HCT116 (cell line): ENCODE measurements at regions not wholly inside any gene's neighbourhood (a gene's known extent, or its start where the extent isn't known, plus 50 kb on each side); places are given as distances from the start of the nearest gene placed in this dataset.

Source experiments
- ATAC-seq: fragments of 200-7000 bp; cut with Tn5 transposase; 2 replicates; pipeline ENCODE4 v1.9.1; 2020; ENCODE audit warnings: mild to moderate bottlenecking, moderate library complexity
- BruUV-seq: library from RNA; stranded (reverse); fragments of 400-500 nt; replicated peaks from 2 replicates; lab custom pipeline; 2021; lab: Mats Ljungman, UMichigan
- CTCF ChIA-PET: fragments of 300-600 bp; sonication (Branson Sonifier 250); formaldehyde crosslinking; loops from one replicate; lab custom pipeline; 2021; ENCODE audit warnings: antibody characterized with exemption; lab: Charles Lee
- POLR2A ChIA-PET: fragments of 300-600, 350-600 bp; sonication (Branson Sonifier 250); formaldehyde crosslinking; loops from one replicate; lab custom pipeline; 2021; ENCODE audit warnings: antibody characterized with exemption; lab: Charles Lee
- RAD21 ChIA-PET, 2 experiments: fragments of 300-600 bp; sonication (Branson Sonifier 250); formaldehyde crosslinking; loops; one replicate each; lab custom pipeline; 2023; ENCODE audit warnings: low total read pairs in 2 of 2; ENCODE audit not compliant: uncharacterized antibody in 2 of 2, unreplicated experiment in 2 of 2, low non-redundant PET in 1 of 2; lab: Charles Lee
- DNase-seq: peaks from one replicate; pipeline ENCODE4 v3.0.0-alpha.2; 2010; ENCODE audit warnings: low read depth, low spot score
- H2AFZ ChIP-seq: fragments of 200-600 bp; shearing (Covaris generic), sonication (generic); 2 replicates; pipeline ENCODE4 v1.6.1; 2017; ENCODE audit warnings: low read depth, mixed run types, mixed read lengths, antibody characterized with exemption, low read length; ENCODE audit not compliant: poor library complexity, severe bottlenecking
- H3K27ac ChIP-seq: 2 replicates; pipeline ENCODE4 v1.5.1; 2012; ENCODE audit warnings: low read depth, low read length
- H3K27me3 ChIP-seq: fragments of 200-600 bp; sonication (generic); 2 replicates; pipeline ENCODE4 v1.6.1; 2016; ENCODE audit warnings: mixed run types, low read length, mixed read lengths; ENCODE audit not compliant: insufficient read depth
- H3K36me3 ChIP-seq, 2 experiments: fragments of 200-500 bp in 1 of 2; fragments of 200-600 bp in 1 of 2; sonication (Bioruptor generic) in 1 of 2; sonication (generic) in 1 of 2; 2 replicates each; pipeline versions ENCODE4 v1.5.1 to v1.6.1; 2014 to 2016; ENCODE audit warnings: low read length in 2 of 2, inconsistent platforms in 1 of 2, mixed read lengths in 1 of 2, mixed run types in 1 of 2; ENCODE audit not compliant: insufficient read depth in 2 of 2, control insufficient read depth in 1 of 2
- H3K4me1 ChIP-seq, 2 experiments: fragments of 200-600 bp in 1 of 2; sonication (generic) in 1 of 2; 2 replicates each; pipeline versions ENCODE4 v1.5.1 to v1.6.1; 2012 to 2017; ENCODE audit warnings: low read length in 2 of 2, inconsistent platforms in 1 of 2, mild to moderate bottlenecking in 1 of 2, mixed read lengths in 1 of 2, mixed run types in 1 of 2, moderate library complexity in 1 of 2; ENCODE audit not compliant: insufficient read depth in 2 of 2, control insufficient read depth in 1 of 2
- H3K4me2 ChIP-seq: fragments of 200-600 bp; sonication (generic); 2 replicates; pipeline ENCODE4 v1.6.1; 2017; ENCODE audit warnings: mixed run types, low read length, mixed read lengths
- H3K4me3 ChIP-seq, 2 experiments: fragments of 200-600 bp in 1 of 2; sonication (generic) in 1 of 2; replicated peaks in 1 of 2; 2 replicates each; pipeline ENCODE4 v1.5.1; 2011 to 2016; ENCODE audit warnings: low read length in 2 of 2, control low read depth in 1 of 2, low read depth in 1 of 2, mild to moderate bottlenecking in 1 of 2, mixed read lengths in 1 of 2, mixed run types in 1 of 2
- H3K79me2 ChIP-seq: fragments of 200-600 bp; sonication (generic); 2 replicates; pipeline ENCODE4 v1.6.1; 2017; ENCODE audit warnings: mild to moderate bottlenecking, mixed run types, low read length, moderate library complexity, mixed read lengths; ENCODE audit not compliant: insufficient read depth
- H3K9ac ChIP-seq: fragments of 200-600 bp; sonication (generic); 2 replicates; pipeline ENCODE4 v1.6.1; 2016; ENCODE audit warnings: low read length, mixed read lengths
- H3K9me2 ChIP-seq: fragments of 200-600 bp; sonication (generic), shearing (Covaris generic); 2 replicates; pipeline ENCODE4 v1.6.1; 2017; ENCODE audit warnings: mixed run types, mild to moderate bottlenecking, moderate library complexity; ENCODE audit not compliant: insufficient read depth
- H3K9me3 ChIP-seq, 2 experiments: fragments of 200-500 bp in 1 of 2; fragments of 200-600 bp in 1 of 2; sonication (Bioruptor generic) in 1 of 2; sonication (generic) in 1 of 2; 2 replicates each; pipeline ENCODE4 v1.6.1; 2014 to 2017; ENCODE audit warnings: low read length in 2 of 2, mixed read lengths in 2 of 2, inconsistent platforms in 1 of 2, low read depth in 1 of 2, mild to moderate bottlenecking in 1 of 2, mixed run types in 1 of 2, moderate library complexity in 1 of 2; ENCODE audit not compliant: control insufficient read depth in 1 of 2, insufficient read depth in 1 of 2
- H4K20me1 ChIP-seq: fragments of 200-600 bp; sonication (generic), shearing (Covaris generic); 2 replicates; pipeline ENCODE4 v1.6.1; 2017; ENCODE audit warnings: mixed run types, mild to moderate bottlenecking, moderate library complexity; ENCODE audit not compliant: insufficient read depth
- EGR1 ChIP-seq: IDR thresholded peaks from 2 replicates; pipeline ENCODE4 v1.6.1; 2012; ENCODE audit warnings: low read depth
- ELF1 ChIP-seq: IDR thresholded peaks from 2 replicates; pipeline ENCODE4 v1.6.1; 2012; ENCODE audit warnings: low read depth, borderline replicate concordance
- EZH2 ChIP-seq: fragments of 200-600 bp; sonication (generic); IDR thresholded peaks from 2 replicates; pipeline ENCODE4 v1.6.1; 2017; ENCODE audit warnings: antibody characterized with exemption, mixed run types
- JUND ChIP-seq: IDR thresholded peaks from 2 replicates; pipeline ENCODE4 v1.6.1; 2012
- POLR2A ChIP-seq: IDR thresholded peaks from 2 replicates; pipeline ENCODE4 v1.7.0; 2011; ENCODE audit warnings: borderline replicate concordance; ENCODE audit not compliant: insufficient read depth, insufficient read length; ENCODE audit errors: extremely low read depth
- POLR2AphosphoS5 ChIP-seq: IDR thresholded peaks from 2 replicates; pipeline ENCODE4 v1.6.1; 2011; ENCODE audit warnings: mild to moderate bottlenecking, low read depth, low read length, moderate library complexity
- RAD21 ChIP-seq: IDR thresholded peaks from 2 replicates; pipeline ENCODE4 v1.6.1; 2012; ENCODE audit warnings: low read depth, mild to moderate bottlenecking
- SIN3A ChIP-seq: IDR thresholded peaks from 2 replicates; pipeline ENCODE4 v1.6.1; 2012; ENCODE audit warnings: low read depth
- TCF7L2 ChIP-seq: IDR thresholded peaks from 2 replicates; pipeline ENCODE4 v1.7.0; 2011; ENCODE audit warnings: borderline replicate concordance, inconsistent platforms; ENCODE audit not compliant: insufficient read depth, insufficient read length; ENCODE audit errors: extremely low read depth
- YY1 ChIP-seq: IDR thresholded peaks from 2 replicates; pipeline ENCODE4 v1.6.1; 2011; ENCODE audit warnings: low read length, low read depth, moderate library complexity, mild to moderate bottlenecking; ENCODE audit not compliant: insufficient replicate concordance; ENCODE audit errors: extremely low read depth
- ZFX ChIP-seq: fragments of 450-650 bp; IDR thresholded peaks from 2 replicates; pipeline ENCODE4 v1.6.1; 2017
- ZNF274 ChIP-seq: fragments of 200-500 bp; sonication (Bioruptor generic); IDR thresholded peaks from 2 replicates; pipeline ENCODE4 v1.6.1; 2014; ENCODE audit warnings: mild to moderate bottlenecking, low read depth, low read length, inconsistent platforms
- intact Hi-C: fragments of 100-400 bp; cut with micrococcal nuclease; formaldehyde crosslinking; loops from 2 replicates; pipeline ENCODE4 v1.10.0; 2022
- TF ChIP-seq, protein P1 (sequence below), 3 experiments: fragments of 200-600 bp in 1 of 3; sonication (generic) in 1 of 3; IDR thresholded peaks in 2 of 3; conservative IDR thresholded peaks in 1 of 3; 2 replicates each; pipeline ENCODE4 v1.5.1; 2012 to 2017; ENCODE audit warnings: low read depth in 2 of 3, low read length in 2 of 3, antibody characterized with exemption in 1 of 3, borderline replicate concordance in 1 of 3, control low read depth in 1 of 3, mild to moderate bottlenecking in 1 of 3, mixed read lengths in 1 of 3, mixed run types in 1 of 3, moderate library complexity in 1 of 3; ENCODE audit not compliant: insufficient read depth in 1 of 3
- TF ChIP-seq, protein P2 (sequence below): IDR thresholded peaks from 2 replicates; pipeline ENCODE4 v1.6.1; 2011; ENCODE audit warnings: mild to moderate bottlenecking, low read length, moderate library complexity; ENCODE audit not compliant: insufficient replicate concordance; ENCODE audit errors: extremely low read depth
- TF ChIP-seq, protein P3 (sequence below): IDR thresholded peaks from 2 replicates; pipeline ENCODE4 v1.6.1; 2012; ENCODE audit warnings: low read depth

DNA sequence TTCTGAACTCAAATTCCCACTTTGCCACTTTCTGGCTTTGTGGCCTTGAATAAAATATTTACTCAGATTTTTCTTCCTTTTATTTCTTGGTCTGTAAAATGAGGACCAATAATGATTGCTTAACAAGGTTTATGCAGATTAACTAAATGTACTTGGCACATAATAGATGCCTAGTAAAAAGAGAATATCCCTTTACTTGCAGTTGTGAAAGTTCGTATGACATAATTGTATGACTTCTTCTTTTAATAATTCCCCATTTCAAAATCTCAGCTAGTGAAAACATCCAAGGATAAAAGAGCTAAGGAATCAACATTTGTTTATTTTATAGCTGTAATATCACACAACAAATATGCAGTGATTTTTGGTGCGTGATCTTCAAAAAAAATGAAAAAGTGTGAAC, 215.6 kb upstream of the ATP2B1 start (continued):
- TF ChIP-seq, protein P1, sequence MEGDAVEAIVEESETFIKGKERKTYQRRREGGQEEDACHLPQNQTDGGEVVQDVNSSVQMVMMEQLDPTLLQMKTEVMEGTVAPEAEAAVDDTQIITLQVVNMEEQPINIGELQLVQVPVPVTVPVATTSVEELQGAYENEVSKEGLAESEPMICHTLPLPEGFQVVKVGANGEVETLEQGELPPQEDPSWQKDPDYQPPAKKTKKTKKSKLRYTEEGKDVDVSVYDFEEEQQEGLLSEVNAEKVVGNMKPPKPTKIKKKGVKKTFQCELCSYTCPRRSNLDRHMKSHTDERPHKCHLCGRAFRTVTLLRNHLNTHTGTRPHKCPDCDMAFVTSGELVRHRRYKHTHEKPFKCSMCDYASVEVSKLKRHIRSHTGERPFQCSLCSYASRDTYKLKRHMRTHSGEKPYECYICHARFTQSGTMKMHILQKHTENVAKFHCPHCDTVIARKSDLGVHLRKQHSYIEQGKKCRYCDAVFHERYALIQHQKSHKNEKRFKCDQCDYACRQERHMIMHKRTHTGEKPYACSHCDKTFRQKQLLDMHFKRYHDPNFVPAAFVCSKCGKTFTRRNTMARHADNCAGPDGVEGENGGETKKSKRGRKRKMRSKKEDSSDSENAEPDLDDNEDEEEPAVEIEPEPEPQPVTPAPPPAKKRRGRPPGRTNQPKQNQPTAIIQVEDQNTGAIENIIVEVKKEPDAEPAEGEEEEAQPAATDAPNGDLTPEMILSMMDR (IDR thresholded peaks at IDR 0.05 in 2 of 3, conservative IDR thresholded peaks at IDR 0.05 in 1 of 3; ENCODE audit: borderline replicate concordance in 1 of 3, insufficient read depth in 1 of 3, low read depth in 2 of 3, low read length in 2 of 3) = no peak
- TF ChIP-seq YY1 (no peak), EZH2 (no peak), POLR2AphosphoS5 (no peak), ZNF274 (no peak)

GRCh38 chr12:89923091-89923490, 214.5 kb upstream of the ATP2B1 start:
- no peaks in the 10 kb centered on the region for H3K27me3 ChIP-seq
- H3K9ac ChIP-seq = no peak overlapping the region
- ATAC-seq = no peak
- no peaks in the 10 kb centered on the region for H4K20me1 ChIP-seq
- ChIA-PET CTCF (no interaction called here), RAD21 (no interaction called here), POLR2A (no interaction called here)
- no peak overlapping the region for H2AFZ ChIP-seq
- no peak for DNase-seq
- H3K9me2 ChIP-seq = no peaks in the 10 kb centered on the region
- no TSS peak for BruUV-seq
- H3K79me2 ChIP-seq = no peaks in the 10 kb centered on the region
- H3K27ac ChIP-seq = no peak overlapping the region
- no peaks in the 10 kb centered on the region for H3K9me3 ChIP-seq
- no peaks in the 10 kb centered on the region for H3K36me3 ChIP-seq
- no peak overlapping the region for H3K4me2 ChIP-seq
- no peaks in the 10 kb centered on the region for H3K4me1 ChIP-seq
- intact Hi-C loops = no loop called here
- no peak overlapping the region for H3K4me3 ChIP-seq
- TF ChIP-seq ZNF274 = no peak
- TF ChIP-seq, protein P2, sequence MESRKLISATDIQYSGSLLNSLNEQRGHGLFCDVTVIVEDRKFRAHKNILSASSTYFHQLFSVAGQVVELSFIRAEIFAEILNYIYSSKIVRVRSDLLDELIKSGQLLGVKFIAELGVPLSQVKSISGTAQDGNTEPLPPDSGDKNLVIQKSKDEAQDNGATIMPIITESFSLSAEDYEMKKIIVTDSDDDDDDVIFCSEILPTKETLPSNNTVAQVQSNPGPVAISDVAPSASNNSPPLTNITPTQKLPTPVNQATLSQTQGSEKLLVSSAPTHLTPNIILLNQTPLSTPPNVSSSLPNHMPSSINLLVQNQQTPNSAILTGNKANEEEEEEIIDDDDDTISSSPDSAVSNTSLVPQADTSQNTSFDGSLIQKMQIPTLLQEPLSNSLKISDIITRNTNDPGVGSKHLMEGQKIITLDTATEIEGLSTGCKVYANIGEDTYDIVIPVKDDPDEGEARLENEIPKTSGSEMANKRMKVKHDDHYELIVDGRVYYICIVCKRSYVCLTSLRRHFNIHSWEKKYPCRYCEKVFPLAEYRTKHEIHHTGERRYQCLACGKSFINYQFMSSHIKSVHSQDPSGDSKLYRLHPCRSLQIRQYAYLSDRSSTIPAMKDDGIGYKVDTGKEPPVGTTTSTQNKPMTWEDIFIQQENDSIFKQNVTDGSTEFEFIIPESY = no peak
- TF ChIP-seq ZFX = no peak
- TF ChIP-seq POLR2A = no peak
- TF ChIP-seq, protein P1 (IDR thresholded peaks at IDR 0.05 in 2 of 3, conservative IDR thresholded peaks at IDR 0.05 in 1 of 3; ENCODE audit: borderline replicate concordance in 1 of 3, insufficient read depth in 1 of 3, low read depth in 2 of 3, low read length in 2 of 3) = no peak
- no peak for TF ChIP-seq TCF7L2
- no peak for TF ChIP-seq POLR2AphosphoS5
- no peak for TF ChIP-seq RAD21
- TF ChIP-seq SIN3A = no peak
- TF ChIP-seq, protein P3, sequence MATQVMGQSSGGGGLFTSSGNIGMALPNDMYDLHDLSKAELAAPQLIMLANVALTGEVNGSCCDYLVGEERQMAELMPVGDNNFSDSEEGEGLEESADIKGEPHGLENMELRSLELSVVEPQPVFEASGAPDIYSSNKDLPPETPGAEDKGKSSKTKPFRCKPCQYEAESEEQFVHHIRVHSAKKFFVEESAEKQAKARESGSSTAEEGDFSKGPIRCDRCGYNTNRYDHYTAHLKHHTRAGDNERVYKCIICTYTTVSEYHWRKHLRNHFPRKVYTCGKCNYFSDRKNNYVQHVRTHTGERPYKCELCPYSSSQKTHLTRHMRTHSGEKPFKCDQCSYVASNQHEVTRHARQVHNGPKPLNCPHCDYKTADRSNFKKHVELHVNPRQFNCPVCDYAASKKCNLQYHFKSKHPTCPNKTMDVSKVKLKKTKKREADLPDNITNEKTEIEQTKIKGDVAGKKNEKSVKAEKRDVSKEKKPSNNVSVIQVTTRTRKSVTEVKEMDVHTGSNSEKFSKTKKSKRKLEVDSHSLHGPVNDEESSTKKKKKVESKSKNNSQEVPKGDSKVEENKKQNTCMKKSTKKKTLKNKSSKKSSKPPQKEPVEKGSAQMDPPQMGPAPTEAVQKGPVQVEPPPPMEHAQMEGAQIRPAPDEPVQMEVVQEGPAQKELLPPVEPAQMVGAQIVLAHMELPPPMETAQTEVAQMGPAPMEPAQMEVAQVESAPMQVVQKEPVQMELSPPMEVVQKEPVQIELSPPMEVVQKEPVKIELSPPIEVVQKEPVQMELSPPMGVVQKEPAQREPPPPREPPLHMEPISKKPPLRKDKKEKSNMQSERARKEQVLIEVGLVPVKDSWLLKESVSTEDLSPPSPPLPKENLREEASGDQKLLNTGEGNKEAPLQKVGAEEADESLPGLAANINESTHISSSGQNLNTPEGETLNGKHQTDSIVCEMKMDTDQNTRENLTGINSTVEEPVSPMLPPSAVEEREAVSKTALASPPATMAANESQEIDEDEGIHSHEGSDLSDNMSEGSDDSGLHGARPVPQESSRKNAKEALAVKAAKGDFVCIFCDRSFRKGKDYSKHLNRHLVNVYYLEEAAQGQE = no peak
- no peak for TF ChIP-seq JUND
- no peak for TF ChIP-seq YY1
- TF ChIP-seq EGR1 = no peak
- no peak for TF ChIP-seq ELF1
